ENCODE measurements at regions not wholly inside any gene's neighbourhood (a gene's known extent, or its start where the extent isn't known, plus 50 kb on each side); places are given as distances from the start of the nearest gene placed in this dataset.

GRCh38 chr1:82690411-82690810 is 889.7 kb downstream of the ADGRL2 start:
- H3K27me3 ChIP-seq: no peaks in the 10 kb centered on the region
- no peak for TF ChIP-seq CTCF (IDR thresholded peaks at IDR 0.05)
- intact Hi-C loops (cut with DNase I): no loop called here
- 59 to 76% (median 71%) methylated on average over 1 of the region's 1 CpG for WGBS, 4 donors
- H3K4me3 ChIP-seq: no peak overlapping the region
- DNase-seq: no peak
- H3K4me1 ChIP-seq (replicated peaks in 1 of 2): no peaks in the 10 kb centered on the region
- no peaks in the 10 kb centered on the region for H3K36me3 ChIP-seq (replicated peaks in 1 of 2)
- H3K9me3 ChIP-seq (replicated peaks in 1 of 3): peaks cover 0 to 7% (median 0%) of the 10 kb centered on the region in 3 donors
- no peak overlapping the region for H3K27ac ChIP-seq

- no peaks in the 10 kb centered on the region for H3K27me3 ChIP-seq
- 61 to 85% (median 75%) methylated on average over 4 of the region's 4 CpGs for WGBS, 4 donors
- TF ChIP-seq CTCF (IDR thresholded peaks at IDR 0.05) (no peak), POLR2A (IDR thresholded peaks at IDR 0.05) (no peak)
- no peaks in the 10 kb centered on the region for H3K4me1 ChIP-seq (replicated peaks in 1 of 2)
- peaks cover 0 to 7% (median 0%) of the 10 kb centered on the region in 3 donors for H3K9me3 ChIP-seq (replicated peaks in 1 of 3)
- no peaks in the 10 kb centered on the region for H3K36me3 ChIP-seq (replicated peaks in 1 of 2)
- DNase-seq: no peak
- intact Hi-C loops (cut with DNase I): no loop called here
- H3K4me3 ChIP-seq: no peak overlapping the region
- H3K27ac ChIP-seq: no peak overlapping the region
These were observed 888.5 kb downstream of the ADGRL2 start for GRCh38 chr1:82689217-82689616.

- Histone ChIP-seq H3K27me3 (no peaks in the 10 kb centered on the region), H3K9me3 (replicated peaks in 1 of 3) (peaks cover 0 to 7% (median 0%) of the 10 kb centered on the region in 3 donors), H3K27ac (no peak overlapping the region), H3K4me1 (replicated peaks in 1 of 2) (no peaks in the 10 kb centered on the region), H3K4me3 (no peak overlapping the region), H3K36me3 (replicated peaks in 1 of 2) (no peaks in the 10 kb centered on the region)
- DNase-seq: no peak
- intact Hi-C loops (cut with DNase I): no loop called here
- TF ChIP-seq POLR2A (IDR thresholded peaks at IDR 0.05) (no peak), CTCF (IDR thresholded peaks at IDR 0.05) (no peak)
These were observed 886.0 kb downstream of the ADGRL2 start for GRCh38 chr1:82686774-82687173.

GRCh38 chr1:82646888-82647287 is 846.2 kb downstream of the ADGRL2 start:
- no peaks in the 10 kb centered on the region for H3K27me3 ChIP-seq
- TF ChIP-seq CTCF (IDR thresholded peaks at IDR 0.05) (no peak), POLR2A (IDR thresholded peaks at IDR 0.05) (no peak)
- intact Hi-C loops (cut with DNase I): no loop called here
- no peak overlapping the region for H3K27ac ChIP-seq
- WGBS, 4 donors: 0 to 76% (median 19%) methylated on average over 1 of the region's 1 CpG
- DNase-seq: no peak
- no peaks in the 10 kb centered on the region for H3K36me3 ChIP-seq (replicated peaks in 1 of 2)
- H3K9me3 ChIP-seq (replicated peaks in 1 of 3): no peaks in the 10 kb centered on the region
- no peaks in the 10 kb centered on the region for H3K4me1 ChIP-seq (replicated peaks in 1 of 2)
- H3K4me3 ChIP-seq: no peak overlapping the region

Measured in adrenal gland (tissue), 9 donors.